AG09309 (cell line): ENCODE measurements at regions not wholly inside any gene's neighbourhood (a gene's known extent, or its start where the extent isn't known, plus 50 kb on each side); places are given as distances from the start of the nearest gene placed in this dataset.

Source experiments
- DNase-seq: peaks from one replicate; pipeline ENCODE4 v3.0.0-alpha.2; 2010; ENCODE audit warnings: low read depth
- H3K4me3 ChIP-seq: 2 replicates; pipeline ENCODE4 v1.5.1; 2011; ENCODE audit warnings: mild to moderate bottlenecking, low read depth, low read length, moderate library complexity; ENCODE audit not compliant: control insufficient read depth
- CTCF ChIP-seq: IDR thresholded peaks from 2 replicates; pipeline ENCODE4 v1.5.1; 2011; ENCODE audit warnings: mild to moderate bottlenecking, low read depth, low read length, inconsistent platforms; ENCODE audit not compliant: insufficient read depth, control insufficient read depth; ENCODE audit errors: missing control alignments

- no peak for DNase-seq
- no peak for TF ChIP-seq CTCF
- no peak overlapping the region for H3K4me3 ChIP-seq
Observed at GRCh38 chr2:216557820-216558219, 59.2 kb downstream of the RPL37A start.

DNA sequence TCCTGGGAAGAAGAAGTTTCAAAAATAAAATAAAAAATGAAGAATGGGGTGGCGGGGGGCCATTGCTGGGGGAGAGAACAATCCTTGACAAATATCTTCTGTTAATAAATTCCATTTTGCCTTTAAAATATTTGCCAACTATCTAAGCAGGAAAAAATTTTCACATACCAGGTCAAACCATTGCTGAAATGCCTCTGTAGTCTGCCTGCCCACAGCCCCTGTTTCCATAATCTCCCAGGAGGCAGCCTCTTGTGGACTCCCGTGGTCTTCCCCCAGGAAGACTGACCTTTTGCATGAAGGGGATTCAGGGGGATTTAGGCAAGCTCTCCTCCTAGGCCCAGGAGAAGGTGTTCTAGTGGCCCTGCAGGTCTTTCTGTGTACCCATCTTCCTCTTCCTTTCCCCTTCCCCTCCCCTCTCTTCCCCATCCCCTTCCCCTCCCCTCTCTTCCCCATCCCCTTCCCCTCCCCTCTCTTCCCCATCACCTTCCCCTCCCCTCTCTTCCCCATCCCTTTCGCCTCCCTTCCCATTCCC lies 61.0 kb downstream of the RPL37A start:
- H3K4me3 ChIP-seq = no peak overlapping the region
- no peak for DNase-seq
- TF ChIP-seq CTCF = no peak

- no peak for TF ChIP-seq CTCF
- H3K4me3 ChIP-seq = no peak overlapping the region
- DNase-seq = no peak
Observed at GRCh38 chr2:216560838-216561270, 62.2 kb downstream of the RPL37A start.

GRCh38 chr2:216562696-216563435 lies 64.2 kb downstream of the RPL37A start:
- no peak for DNase-seq
- H3K4me3 ChIP-seq = no peak overlapping the region
- TF ChIP-seq CTCF = no peak

DNA sequence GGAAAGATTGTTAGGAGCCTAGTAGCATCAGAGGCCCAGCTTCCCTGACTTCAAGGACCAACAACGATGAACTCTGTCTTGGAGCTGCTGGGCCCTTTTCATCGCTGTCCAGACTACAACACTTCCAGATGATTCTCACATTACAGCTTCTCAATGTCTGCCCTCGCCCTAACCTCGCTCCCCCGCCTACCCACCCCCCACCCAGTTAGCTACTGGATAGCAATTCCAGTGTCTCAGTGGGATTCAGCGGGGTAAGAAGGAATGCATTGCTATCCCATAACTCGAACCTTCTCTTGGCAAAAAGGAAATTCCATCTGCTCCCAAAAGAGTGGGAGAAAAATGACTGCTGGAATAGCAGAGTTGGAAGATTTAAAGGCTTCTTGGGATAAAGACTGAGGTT lies 65.0 kb downstream of the RPL37A start:
- no peak for DNase-seq
- no peak overlapping the region for H3K4me3 ChIP-seq
- TF ChIP-seq CTCF = no peak

- no peak overlapping the region for H3K4me3 ChIP-seq
- DNase-seq = no peak
- no peak for TF ChIP-seq CTCF
Observed at GRCh38 chr2:216564611-216565010, 66.0 kb downstream of the RPL37A start.
